ENCODE measurements at regions not wholly inside any gene's neighbourhood (a gene's known extent, or its start where the extent isn't known, plus 50 kb on each side); places are given as distances from the start of the nearest gene placed in this dataset.

DNA sequence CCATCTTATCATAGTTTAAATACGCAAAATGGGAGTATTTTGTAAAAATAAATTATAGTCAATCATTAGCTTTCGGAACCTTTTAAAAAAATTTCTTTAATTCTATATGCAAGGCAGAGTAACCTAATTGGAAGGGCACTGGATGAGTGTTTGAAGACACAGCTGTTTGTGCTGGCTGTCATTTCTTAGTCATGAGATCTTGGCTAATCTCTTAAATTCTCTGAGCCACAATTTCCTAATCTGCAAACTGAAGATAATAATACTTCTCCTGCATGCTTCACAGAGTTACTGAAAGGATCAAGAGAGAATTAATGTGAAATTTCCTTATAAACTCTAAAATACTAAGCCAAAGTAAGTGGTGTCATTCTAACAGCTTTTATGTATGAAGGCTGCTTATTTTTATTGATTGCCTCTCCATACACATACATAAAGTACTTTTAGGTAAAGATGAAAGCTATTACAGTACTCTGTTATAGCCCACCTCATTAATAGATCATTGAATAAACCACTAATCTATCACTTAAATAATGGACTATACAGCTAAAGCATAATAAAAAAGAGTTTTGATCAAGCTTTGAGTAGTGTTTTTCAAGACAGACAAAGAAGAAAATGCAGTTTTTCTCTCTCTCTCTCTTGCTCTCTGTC lies 383.7 kb upstream of the IRAK1BP1 start:
- TF ChIP-seq GABPA (IDR thresholded peaks at IDR 0.05 in 1 of 2, conservative IDR thresholded peaks at IDR 0.05 in 1 of 2) (no peak), RAD21 (IDR thresholded peaks at IDR 0.05) (no peak), JUND (IDR thresholded peaks at IDR 0.05) (no peak), HNF4A (conservative IDR thresholded peaks at IDR 0.05) (no peak), REST (IDR thresholded peaks at IDR 0.05) (no peak), RXRA (IDR thresholded peaks at IDR 0.05) (no peak), EGR1 (IDR thresholded peaks at IDR 0.05; ENCODE audit: low read depth in 2 of 2) (no peak), FOXA1 (IDR thresholded peaks at IDR 0.05) (no peak), HNF4G (IDR thresholded peaks at IDR 0.05) (no peak), TAF1 (conservative IDR thresholded peaks at IDR 0.05) (no peak), NR2F2 (IDR thresholded peaks at IDR 0.05) (no peak), CTCF (IDR thresholded peaks at IDR 0.05; ENCODE audit: low read depth, low read length, missing input control) (no peak), FOXA2 (IDR thresholded peaks at IDR 0.05) (no peak), ZBTB33 (IDR thresholded peaks at IDR 0.05) (no peak), YY1 (IDR thresholded peaks at IDR 0.05) (no peak)
- TF ChIP-seq, protein P1, sequence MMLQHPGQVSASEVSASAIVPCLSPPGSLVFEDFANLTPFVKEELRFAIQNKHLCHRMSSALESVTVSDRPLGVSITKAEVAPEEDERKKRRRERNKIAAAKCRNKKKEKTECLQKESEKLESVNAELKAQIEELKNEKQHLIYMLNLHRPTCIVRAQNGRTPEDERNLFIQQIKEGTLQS (IDR thresholded peaks at IDR 0.05), result no peak
- TF ChIP-seq, protein P2, sequence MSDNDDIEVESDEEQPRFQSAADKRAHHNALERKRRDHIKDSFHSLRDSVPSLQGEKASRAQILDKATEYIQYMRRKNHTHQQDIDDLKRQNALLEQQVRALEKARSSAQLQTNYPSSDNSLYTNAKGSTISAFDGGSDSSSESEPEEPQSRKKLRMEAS (IDR thresholded peaks at IDR 0.05), result no peak
- WGBS, result 72% methylated on average over 2 of the region's 2 CpGs
- no peak overlapping the region for H3K4me3 ChIP-seq (ENCODE audit: low read depth in 1 of 3, low read length in 3 of 3)
- no peaks in the 10 kb centered on the region for H3K9me3 ChIP-seq (ENCODE audit: control insufficient read depth in 4 of 4, low read length in 3 of 4)
- no peaks in the 10 kb centered on the region for H3K36me3 ChIP-seq (ENCODE audit: control insufficient read depth in 4 of 4, insufficient read depth in 3 of 4, low read depth in 1 of 4, low read length in 3 of 4)
- H3K9ac ChIP-seq (ENCODE audit: low read depth in 1 of 2, low read length in 2 of 2), result no peak overlapping the region
- DNase-seq (ENCODE audit: low spot score), result no peak
- no peaks in the 10 kb centered on the region for H3K4me1 ChIP-seq (ENCODE audit: control insufficient read depth in 4 of 4, insufficient read depth in 4 of 4, low read length in 3 of 4)
- H3K27ac ChIP-seq (ENCODE audit: low read depth in 1 of 2, low read length in 2 of 2), result no peak overlapping the region
- no peaks in the 10 kb centered on the region for H3K27me3 ChIP-seq (ENCODE audit: control insufficient read depth in 4 of 4, insufficient read depth in 4 of 4, low read length in 3 of 4)
